ENCODE measurements at regions not wholly inside any gene's neighbourhood (a gene's known extent, or its start where the extent isn't known, plus 50 kb on each side); places are given as distances from the start of the nearest gene placed in this dataset.
A peak's percentile ranks its signal among the peaks of the same experiment; 100 is the strongest.

DNA sequence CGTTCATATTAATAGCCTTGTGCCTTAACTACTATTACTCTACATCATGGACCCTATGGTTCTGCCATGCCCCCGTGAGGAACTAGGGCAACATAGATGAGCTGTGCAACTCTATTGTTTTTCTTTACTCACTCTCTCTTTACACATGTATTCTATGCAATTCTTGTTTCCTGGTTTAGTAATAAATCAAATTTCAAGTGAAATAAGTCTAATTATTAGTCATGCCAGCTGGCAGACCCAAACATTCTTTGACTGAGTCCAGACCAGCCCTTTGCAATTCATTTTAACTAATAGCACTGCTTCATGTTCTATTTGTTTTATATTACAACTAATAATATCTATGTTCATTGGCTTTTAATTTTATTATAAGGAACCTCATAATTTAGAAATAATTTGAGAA is 789.3 kb upstream of the ADAMTS5 start:
- DNase-seq (ENCODE audit: extremely low read depth, low read depth) = no peak
- H3K4me3 ChIP-seq (replicated peaks; ENCODE audit: low read depth, low read length) = no peak overlapping the region
- TF ChIP-seq, protein P1, sequence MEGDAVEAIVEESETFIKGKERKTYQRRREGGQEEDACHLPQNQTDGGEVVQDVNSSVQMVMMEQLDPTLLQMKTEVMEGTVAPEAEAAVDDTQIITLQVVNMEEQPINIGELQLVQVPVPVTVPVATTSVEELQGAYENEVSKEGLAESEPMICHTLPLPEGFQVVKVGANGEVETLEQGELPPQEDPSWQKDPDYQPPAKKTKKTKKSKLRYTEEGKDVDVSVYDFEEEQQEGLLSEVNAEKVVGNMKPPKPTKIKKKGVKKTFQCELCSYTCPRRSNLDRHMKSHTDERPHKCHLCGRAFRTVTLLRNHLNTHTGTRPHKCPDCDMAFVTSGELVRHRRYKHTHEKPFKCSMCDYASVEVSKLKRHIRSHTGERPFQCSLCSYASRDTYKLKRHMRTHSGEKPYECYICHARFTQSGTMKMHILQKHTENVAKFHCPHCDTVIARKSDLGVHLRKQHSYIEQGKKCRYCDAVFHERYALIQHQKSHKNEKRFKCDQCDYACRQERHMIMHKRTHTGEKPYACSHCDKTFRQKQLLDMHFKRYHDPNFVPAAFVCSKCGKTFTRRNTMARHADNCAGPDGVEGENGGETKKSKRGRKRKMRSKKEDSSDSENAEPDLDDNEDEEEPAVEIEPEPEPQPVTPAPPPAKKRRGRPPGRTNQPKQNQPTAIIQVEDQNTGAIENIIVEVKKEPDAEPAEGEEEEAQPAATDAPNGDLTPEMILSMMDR (IDR thresholded peaks at IDR 0.05; ENCODE audit: low read depth, low read length, missing control alignments) = no peak

DNA sequence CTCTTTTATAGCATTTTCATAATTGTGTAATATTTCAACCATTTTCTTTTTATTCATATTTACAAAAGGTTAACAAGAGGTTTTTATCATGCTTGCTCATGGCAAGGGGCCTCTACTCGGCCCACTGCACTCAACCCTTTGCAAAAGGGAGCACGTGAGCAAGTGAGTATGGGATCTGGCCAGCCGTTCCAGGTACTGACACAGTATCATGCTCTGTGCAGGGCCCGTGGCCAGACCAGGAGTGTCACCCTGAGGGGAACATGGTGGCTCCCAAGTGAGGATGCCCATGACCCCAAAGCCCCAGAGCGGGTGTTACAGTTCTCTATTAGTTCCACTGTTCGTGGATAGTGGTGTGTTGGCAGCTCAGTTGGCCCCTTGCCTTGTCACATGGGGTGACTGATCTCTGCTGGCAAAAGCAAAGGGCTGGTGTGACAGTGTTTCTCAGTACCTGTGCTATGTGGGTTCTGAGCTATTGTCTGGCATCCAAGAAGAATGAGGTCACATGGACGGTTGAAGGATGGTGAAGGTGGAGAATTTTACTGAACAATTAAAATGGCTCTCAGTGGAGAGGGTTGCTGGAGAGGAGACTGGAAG is 777.2 kb upstream of the ADAMTS5 start:
- TF ChIP-seq, protein P1 (IDR thresholded peaks at IDR 0.05; ENCODE audit: low read depth, low read length, missing control alignments) = no peak
- no peak for DNase-seq (ENCODE audit: extremely low read depth, low read depth)
- H3K4me3 ChIP-seq (replicated peaks; ENCODE audit: low read depth, low read length) = no peak overlapping the region

DNA sequence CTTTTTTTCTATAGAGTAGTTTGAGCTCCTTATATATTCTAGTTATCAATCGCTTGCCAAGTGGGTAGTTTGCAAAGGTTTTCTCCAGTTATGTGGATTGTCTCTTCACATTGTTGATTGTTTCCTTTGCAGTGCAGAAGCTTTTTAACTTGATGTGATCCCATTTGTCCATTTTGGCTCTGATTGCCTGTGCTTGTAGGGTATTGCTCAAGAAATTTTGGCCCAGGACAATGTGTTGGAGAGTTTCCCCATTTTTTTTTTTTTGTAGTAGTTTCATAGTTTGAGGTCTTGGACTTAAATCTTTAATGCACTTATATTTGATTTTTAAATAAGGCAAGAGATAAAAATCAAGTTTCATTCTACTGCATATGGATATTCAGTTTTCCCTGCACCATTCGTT is 774.8 kb upstream of the ADAMTS5 start:
- no peak overlapping the region for H3K4me3 ChIP-seq (replicated peaks; ENCODE audit: low read depth, low read length)
- TF ChIP-seq, protein P1 (IDR thresholded peaks at IDR 0.05; ENCODE audit: low read depth, low read length, missing control alignments) = no peak
- no peak for DNase-seq (ENCODE audit: extremely low read depth, low read depth)

DNA sequence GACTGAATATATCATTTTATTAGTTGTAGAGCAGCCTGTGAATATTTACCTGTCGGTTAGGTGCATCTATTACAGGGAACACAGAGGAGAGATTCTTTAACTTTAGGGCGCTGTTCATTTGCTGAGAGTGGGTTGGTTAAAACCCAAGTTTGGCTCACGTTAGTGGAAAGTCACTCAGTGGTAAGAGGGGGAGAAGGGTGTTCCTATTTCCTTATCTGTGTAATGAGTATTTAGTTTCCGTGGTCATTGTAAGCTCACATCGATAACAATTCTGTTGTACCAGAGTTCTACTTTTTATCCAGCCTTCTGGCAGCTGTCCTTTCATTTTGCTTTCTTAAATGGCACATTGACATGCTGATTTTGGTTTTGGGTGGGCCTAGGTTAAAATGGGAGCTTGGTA is 773.2 kb upstream of the ADAMTS5 start:
- no peak for DNase-seq (ENCODE audit: extremely low read depth, low read depth)
- H3K4me3 ChIP-seq (replicated peaks; ENCODE audit: low read depth, low read length) = no peak overlapping the region
- TF ChIP-seq, protein P1 (IDR thresholded peaks at IDR 0.05; ENCODE audit: low read depth, low read length, missing control alignments) = no peak

DNA sequence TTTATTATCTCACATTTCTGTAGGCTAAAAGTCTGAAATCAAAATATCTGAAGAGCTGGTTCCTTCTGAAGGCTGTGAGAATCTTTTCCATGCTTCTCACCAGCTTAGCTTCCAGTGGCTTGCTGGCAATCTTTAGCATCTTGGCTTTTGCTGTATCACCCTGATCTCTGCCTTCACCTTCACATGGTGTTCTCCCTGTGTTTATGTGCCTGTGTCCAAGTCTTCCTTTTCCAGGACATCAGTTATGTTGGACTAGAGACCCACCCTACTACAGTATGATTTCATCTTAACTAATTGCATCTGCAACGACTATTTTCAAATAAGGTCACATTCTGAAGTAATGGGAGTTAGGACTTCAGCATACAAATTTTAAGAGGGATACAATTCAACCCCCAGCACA is 772.3 kb upstream of the ADAMTS5 start:
- no peak for DNase-seq (ENCODE audit: extremely low read depth, low read depth)
- TF ChIP-seq, protein P1 (IDR thresholded peaks at IDR 0.05; ENCODE audit: low read depth, low read length, missing control alignments) = no peak

DNA sequence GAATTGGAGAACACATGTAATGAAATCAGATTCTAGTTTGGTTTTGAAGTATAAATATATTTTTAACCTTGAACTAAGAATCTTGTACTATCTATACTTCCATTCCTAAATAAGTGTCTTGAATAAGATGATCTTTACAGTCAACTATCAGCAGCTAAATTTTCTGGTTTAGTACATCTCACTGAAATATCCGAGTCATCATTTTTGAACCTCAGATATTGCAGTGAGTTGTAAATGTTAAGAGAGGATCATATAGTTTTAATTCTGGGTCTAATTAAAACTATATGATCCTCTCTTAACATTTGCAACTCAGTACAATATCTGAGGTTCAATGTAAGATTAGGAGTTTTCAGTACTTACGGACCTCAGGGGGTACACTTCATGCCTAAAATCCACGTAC is 768.8 kb upstream of the ADAMTS5 start:
- no peak overlapping the region for H3K4me3 ChIP-seq (replicated peaks; ENCODE audit: low read depth, low read length)
- DNase-seq (ENCODE audit: extremely low read depth, low read depth) = no peak
- TF ChIP-seq, protein P1 (IDR thresholded peaks at IDR 0.05; ENCODE audit: low read depth, low read length, missing control alignments) = no peak

More for the DNA sequence above, 772.3 kb upstream of the ADAMTS5 start:
- no peak overlapping the region for H3K4me3 ChIP-seq (replicated peaks; ENCODE audit: low read depth, low read length)

DNA sequence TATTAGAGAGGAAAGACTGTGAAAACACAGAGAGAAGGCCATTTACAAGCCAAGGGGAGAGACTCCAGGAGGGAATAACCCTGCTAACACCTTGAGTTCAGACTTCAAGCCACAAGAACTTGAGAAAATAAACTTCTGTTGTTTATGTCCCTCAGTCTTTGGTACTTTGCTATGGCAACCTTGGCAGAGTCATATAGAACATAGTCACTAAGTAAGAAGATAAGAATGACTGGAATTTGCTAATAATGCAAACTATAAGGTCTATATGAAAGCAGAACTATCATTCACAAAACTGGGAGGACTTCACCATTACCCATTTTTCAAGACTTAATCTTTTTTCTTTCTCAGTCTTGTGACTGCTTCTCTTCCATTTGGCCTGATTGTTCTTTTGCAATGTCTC is 767.3 kb upstream of the ADAMTS5 start:
- DNase-seq (ENCODE audit: extremely low read depth, low read depth) = peak; percentile 19
- no peak overlapping the region for H3K4me3 ChIP-seq (replicated peaks; ENCODE audit: low read depth, low read length)
- TF ChIP-seq, protein P1 (IDR thresholded peaks at IDR 0.05; ENCODE audit: low read depth, low read length, missing control alignments) = no peak

Measured in HFF-Myc (cell line).